ENCODE measurements at regions not wholly inside any gene's neighbourhood (a gene's known extent, or its start where the extent isn't known, plus 50 kb on each side); places are given as distances from the start of the nearest gene placed in this dataset.
"Not testable (repeated sequence)": the region's sequence is repeated elsewhere in the genome, so short reads cannot be mapped to it uniquely, and the experiment has no call there.

- no peak for DNase-seq (ENCODE audit: low spot score)
Observed at GRCh38 chr2:16816522-16816921, 150.9 kb upstream of the CYRIA start.

- no peak for DNase-seq (ENCODE audit: low spot score)
Observed at GRCh38 chr2:16816016-16816415, 150.4 kb upstream of the CYRIA start.

GRCh38 chr2:16813593-16813992 is 148.0 kb upstream of the CYRIA start:
- no peak for DNase-seq (ENCODE audit: low spot score)

GRCh38 chr2:16798472-16798871 is 132.8 kb upstream of the CYRIA start:
- no peak for DNase-seq (ENCODE audit: low spot score)

GRCh38 chr2:16791496-16791895 is 125.9 kb upstream of the CYRIA start:
- DNase-seq (ENCODE audit: low spot score), result no peak

DNA sequence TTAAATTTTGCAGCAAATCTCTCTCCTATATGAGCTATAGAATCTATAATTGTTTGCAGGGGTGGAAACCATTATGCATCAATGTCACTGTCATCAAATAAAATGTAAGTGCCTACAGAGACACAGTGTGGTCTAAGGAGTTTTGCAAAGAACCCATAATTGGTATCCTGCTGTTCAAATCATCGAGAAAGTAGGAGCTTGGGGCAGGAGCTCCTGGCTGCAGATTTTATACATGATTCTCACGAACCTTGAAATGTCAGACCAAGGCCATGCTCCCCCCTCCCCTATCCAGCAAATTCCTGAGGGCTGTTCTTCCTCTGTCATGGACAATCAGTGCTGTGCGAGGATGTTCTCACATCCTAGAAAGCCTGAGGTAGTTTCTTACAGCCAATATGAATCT is 119.5 kb upstream of the CYRIA start:
- no peak for DNase-seq (ENCODE audit: low spot score)

GRCh38 chr2:16784652-16785051 is 119.0 kb upstream of the CYRIA start:
- DNase-seq (ENCODE audit: low spot score), result no peak

DNA sequence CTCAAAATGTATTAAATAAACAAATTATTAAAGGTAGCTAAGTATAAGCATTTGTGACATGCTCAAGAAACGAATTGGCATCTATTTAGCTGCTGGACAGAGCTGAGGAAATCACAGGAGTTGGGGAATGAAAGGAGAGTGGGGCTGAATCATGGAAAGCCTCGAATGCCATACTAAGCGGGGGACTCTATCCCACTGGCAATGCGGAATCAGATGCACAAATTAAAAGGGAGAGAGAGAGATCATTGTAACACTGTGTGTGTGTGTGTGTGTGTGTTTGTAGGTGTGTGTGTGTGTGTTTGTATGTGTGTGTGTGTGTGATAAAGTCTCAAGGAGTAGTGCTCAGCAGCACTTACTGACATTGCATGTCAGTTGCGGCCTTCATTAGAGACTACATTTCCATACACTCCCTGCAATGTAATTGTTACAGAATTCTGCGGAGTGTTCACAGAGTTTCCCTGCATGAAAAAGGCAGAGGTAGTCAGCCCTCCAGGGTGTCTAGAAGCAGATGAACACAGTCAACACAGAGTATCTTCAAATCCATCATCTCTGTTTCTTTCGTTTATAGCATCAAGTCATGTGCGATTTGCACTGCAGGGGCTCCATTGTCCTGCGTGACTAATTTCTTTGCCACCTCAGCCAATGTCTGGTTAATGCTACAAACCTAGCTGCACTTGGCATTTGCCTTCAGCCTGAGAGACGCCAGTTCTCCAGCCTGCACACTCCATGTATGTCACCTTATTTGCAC is 111.7 kb upstream of the CYRIA start:
- no peak for DNase-seq (ENCODE audit: low spot score)

GRCh38 chr2:16775899-16776231 is 110.2 kb upstream of the CYRIA start:
- DNase-seq (ENCODE audit: low spot score), result no peak

DNA sequence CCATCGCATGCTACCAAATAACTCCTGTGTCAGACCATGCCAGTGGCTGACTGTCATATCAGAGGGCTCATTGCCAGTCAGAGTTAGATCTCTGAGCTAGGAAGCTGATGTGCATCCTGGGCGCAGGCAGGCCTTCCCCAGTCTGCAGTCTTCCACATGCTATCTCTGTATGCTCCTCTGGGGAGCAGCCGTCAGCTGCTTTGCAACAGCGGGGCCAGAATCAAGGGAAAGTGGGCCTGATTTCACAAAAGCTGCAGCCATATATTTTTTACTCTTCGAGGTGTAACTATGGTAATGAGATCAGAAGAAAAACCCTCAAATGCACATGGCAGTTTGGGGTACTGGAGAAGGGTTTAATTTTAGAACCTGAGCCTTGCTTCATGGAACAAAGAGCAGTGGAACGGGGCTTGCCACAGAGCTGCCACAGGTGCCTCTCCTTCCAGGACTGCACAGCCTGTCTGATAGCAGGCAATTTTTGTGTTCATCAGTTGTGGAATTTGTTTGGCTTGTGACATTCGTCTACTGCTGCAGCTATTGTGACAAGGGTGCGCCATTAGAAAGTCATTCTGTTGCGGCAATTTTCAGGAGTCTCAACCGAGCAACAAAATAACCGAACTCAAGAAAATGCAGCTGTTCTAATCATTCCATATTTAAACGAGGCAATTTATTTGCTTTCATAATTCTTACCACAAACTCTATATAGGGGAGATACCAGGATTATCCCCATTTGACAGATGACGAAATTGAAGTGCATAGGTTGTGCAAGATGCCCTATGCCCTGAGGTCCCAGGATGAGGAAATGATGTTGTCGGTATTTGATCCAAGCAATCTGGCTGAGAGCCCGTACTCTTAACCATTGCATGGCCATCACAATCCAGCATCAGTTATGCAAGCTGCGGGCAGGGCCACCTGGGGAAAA is 109.6 kb upstream of the CYRIA start:
- DNase-seq (ENCODE audit: low spot score), result no peak

GRCh38 chr2:16774091-16774490 is 108.5 kb upstream of the CYRIA start:
- DNase-seq (ENCODE audit: low spot score), result no peak

DNA sequence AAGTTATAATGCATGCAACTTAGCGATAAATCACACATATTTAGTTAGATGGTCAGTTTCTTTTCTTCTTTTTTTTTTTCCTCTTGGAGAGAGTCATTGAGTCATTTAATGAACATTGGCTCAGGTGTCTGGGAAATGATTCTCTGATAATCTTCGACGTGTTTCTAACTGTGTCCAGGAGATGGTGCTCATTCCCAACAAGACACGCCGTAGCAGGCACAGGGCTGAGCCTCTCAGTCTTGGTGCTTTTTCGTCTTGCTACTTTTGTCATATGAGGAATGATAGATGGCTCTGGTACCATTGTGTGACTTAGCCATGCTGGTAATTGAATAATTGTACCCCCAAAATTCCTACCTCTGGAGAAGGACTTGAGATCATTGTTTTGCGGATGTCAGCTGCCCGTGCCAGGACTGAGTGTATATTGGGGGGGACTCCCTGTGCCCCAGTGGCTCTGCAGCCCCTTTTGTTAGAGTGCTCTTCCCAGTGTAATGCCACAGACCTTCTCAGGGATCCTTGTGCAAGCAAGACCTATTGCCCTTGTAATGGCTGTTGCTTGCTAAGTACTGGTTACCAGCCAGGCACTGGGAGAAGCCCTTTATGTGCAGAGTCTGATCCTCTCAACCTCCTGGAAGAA is 107.6 kb upstream of the CYRIA start:
- peak; percentile 49 for DNase-seq (ENCODE audit: low spot score)

GRCh38 chr2:16767789-16768476 is 102.3 kb upstream of the CYRIA start:
- no peak for DNase-seq (ENCODE audit: low spot score)

DNA sequence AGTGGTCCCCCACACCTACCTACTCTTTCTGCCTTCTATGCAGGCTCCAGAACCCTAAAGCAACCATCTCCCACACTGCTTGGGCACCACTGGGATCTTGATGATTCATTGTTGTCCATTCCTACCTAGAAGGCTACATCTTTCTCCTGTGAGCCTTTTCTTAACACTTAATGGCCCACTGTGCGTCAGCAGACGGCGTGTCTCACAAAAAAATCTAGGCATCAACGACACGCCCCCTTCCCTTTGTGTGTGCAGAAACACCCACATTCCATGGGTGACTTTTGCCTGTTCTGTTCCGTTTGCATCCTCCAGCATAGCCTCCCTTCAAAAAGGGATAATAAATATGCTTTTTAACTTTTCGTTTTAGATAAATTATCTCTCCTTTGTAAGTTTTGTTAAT is 99.7 kb upstream of the CYRIA start:
- DNase-seq (ENCODE audit: low spot score), result no peak

DNA sequence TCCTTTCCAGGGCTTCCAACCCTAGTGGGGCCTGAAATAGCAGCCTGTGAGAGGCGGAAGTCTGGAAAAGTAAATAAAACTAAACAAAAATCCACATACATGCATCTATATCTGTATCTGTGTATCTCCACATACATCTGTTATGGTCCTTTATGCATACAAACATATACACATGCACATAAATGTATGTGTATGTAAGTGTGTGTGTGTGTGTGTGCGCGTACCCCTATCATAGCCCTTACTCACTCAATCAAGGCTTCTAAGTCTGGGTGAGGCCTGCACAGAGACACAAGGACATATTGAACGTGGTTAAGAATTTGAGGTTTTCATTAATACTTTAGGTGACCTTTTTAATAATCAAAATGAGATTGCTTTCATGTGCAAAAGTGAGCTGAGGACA is 98.9 kb upstream of the CYRIA start:
- DNase-seq (ENCODE audit: low spot score), result no peak

DNA sequence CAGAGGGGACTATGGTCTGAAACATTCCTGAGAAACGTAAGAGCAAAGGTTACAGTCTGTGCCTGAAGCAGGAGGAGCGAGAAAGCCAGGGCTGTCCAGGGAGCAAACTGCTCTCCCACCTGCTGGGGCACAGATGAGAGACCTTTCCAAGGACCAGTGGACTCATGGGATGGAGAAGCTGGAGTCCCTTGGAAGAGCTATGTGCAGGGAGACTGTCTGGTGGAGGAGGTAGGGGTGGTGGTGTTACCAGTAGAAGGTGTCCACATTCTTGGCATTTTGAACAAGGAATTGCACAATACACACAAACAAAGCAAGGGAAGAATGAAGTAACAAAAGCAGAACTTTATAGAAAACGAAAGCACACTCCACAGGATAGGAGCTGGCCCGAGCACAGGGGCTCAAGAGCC is 97.9 kb upstream of the CYRIA start:
- DNase-seq (ENCODE audit: low spot score), result no peak

GRCh38 chr2:16763056-16763455 is 97.4 kb upstream of the CYRIA start:
- no peak for DNase-seq (ENCODE audit: low spot score)

DNA sequence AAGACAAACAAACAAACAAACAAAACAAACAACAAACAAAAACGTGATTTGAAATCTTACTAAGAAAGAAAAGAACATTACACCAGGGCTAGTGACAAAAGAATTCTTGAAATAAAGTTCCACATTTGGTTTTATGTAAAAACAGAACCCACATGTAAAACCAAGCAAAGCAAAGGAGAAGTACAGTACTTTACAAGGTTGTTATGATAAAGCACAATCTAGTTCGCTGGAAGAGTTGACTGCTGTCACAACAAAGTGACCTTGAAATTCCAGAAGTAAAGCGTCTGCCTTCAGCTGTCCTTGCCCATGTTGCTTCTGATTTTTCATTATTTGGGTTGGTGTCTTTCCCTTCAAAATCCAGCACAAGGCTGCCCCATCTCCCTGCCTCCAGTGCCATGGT is 94.8 kb upstream of the CYRIA start:
- no peak for DNase-seq (ENCODE audit: low spot score)

GRCh38 chr2:16756831-16757644 is 91.4 kb upstream of the CYRIA start:
- peak; percentile 59 for DNase-seq (ENCODE audit: low spot score)

DNA sequence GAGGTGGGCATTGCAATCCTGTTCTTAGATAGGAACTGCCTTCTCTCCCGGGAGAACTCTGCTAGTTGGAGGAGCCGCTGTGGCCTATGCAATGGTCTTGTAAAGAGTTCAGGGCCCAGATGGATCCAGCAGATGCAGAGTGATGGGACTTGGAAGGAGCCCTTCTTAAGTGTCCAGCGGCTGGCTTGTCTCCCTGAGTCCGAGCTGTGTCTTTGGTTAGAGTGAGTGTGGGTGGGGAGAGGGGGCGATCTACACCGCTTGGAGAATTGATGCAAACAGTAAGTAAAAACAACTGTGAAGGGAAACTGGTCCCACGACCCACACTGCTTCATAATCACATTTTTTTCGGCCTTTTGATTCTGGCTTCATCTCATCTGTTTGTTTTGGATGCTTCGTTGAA is 89.8 kb upstream of the CYRIA start:
- no peak for DNase-seq (ENCODE audit: low spot score)

DNA sequence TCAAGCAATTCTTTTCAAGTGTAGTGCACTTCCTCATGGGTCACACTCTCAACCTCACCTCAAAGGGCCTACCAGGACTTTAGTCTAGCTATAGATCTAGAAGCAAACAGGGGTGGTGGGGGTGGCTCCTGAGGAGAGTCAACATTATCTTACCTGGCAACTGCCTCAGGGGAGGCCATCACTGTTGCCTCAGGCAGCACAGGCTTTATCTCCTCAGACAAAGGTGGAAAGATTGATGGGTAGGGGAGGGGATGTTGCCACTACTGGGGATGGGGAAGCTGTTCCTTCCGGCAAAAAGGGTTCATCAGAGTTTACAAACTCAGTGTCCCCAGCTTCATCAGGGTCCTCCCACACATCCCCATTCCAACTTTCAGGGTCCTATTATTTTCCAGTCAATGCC is 87.4 kb upstream of the CYRIA start:
- DNase-seq (ENCODE audit: low spot score), result not testable (repeated sequence)

GRCh38 chr2:16750925-16751214 is 85.2 kb upstream of the CYRIA start:
- DNase-seq (ENCODE audit: low spot score), result not testable (repeated sequence)

Data from LoVo (cell line).